GM20000 (cell line): ENCODE measurements at regions not wholly inside any gene's neighbourhood (a gene's known extent, or its start where the extent isn't known, plus 50 kb on each side); places are given as distances from the start of the nearest gene placed in this dataset.
"Not testable (repeated sequence)": the region's sequence is repeated elsewhere in the genome, so short reads cannot be mapped to it uniquely, and the experiment has no call there.

Source experiments
- DNase-seq: peaks from one replicate; pipeline ENCODE4 v3.0.0; 2012; ENCODE audit warnings: low spot score
- CTCF ChIP-seq: IDR thresholded peaks from 2 replicates; pipeline ENCODE4 v1.5.1; 2012; ENCODE audit warnings: mild to moderate bottlenecking, control low read depth; ENCODE audit errors: extremely low read depth, missing control alignments

GRCh38 chr17:6259899-6260298, 175.0 kb downstream of the AIPL1 start:
- DNase-seq, result no peak
- TF ChIP-seq CTCF, result no peak

DNA sequence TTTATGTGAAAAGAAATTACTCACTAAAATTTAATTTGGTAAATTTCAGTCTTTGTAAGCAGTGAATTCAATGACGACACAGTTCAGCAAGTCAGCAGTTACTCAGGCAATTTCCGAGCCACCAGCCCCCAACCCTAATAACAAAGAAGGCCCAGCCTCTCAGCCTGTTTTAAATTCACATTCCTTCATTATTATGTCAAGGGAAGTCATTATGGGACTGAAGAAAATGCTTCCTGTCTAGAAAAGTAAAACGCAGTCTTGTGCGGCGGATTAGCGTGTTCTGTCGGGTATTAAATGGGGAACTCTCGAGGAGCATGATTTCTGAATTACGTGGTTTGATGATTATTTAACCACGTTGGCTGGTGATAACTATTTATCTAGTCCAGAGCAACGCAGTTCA, 177.6 kb downstream of the AIPL1 start:
- no peak for TF ChIP-seq CTCF

GRCh38 chr17:6255322-6255721, 179.6 kb downstream of the AIPL1 start:
- DNase-seq, result no peak
- no peak for TF ChIP-seq CTCF

More for the DNA sequence above, 177.6 kb downstream of the AIPL1 start:
- DNase-seq, result no peak

DNA sequence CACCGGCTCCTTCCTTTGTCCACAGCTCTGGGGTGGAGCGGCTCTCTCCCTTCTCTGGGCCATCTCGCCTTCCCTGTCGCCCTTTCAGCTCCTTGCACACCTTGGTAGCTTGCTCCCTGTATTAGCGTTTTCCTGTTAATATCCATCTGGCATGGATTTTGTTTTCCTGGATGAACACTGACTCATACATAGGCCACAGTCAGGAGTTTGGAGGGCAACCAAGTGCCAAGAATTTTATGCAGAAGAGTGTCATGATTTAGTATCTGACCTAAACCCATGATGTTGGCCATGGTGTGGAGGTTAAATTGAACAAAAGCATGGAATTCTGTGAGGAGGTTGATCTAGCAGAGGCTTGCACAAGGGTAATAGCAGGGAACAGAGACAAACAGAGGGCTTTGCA, 180.9 kb downstream of the AIPL1 start:
- no peak for DNase-seq
- TF ChIP-seq CTCF, result no peak

DNA sequence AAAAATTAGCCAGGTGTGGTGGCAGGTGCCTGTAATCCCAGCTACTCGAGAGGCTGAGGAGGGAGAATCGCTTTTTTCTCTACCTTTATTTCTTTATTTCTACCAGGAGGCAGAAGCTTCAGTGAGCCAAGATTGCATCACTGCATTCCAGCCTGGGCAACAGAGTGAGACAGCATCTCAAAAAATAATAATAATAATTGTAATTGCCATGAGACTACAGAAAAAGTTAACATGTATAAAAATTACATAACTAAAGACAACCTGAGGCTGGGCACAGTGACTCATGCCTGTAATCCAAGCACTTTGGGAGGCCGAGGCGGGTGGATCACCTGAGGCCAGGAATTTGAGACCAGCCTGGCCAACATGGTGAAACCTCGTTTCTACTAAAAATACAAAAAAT, 181.5 kb downstream of the WSCD1 start:
- not testable (repeated sequence) for DNase-seq

DNA sequence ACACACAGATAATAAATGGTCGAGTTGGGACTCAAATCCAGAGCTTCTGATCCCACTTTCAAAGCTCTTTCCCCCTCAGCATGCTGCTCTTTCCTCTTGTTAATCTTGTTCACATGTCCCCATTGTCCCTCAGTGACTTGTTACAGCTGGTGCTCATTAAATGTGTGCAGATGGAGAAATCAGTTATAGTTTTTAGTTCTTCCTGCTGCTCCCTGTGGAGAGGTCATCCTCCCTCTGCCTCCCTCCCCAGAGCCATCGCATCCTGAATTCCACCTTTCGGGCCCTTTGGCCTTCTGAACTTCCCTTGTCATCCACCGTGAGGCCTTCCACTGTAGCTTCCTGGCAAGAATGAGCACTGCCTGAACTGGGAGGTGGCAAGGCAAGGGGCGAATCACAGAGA, 179.6 kb downstream of the WSCD1 start:
- TF ChIP-seq CTCF, result no peak
- no peak for DNase-seq

DNA sequence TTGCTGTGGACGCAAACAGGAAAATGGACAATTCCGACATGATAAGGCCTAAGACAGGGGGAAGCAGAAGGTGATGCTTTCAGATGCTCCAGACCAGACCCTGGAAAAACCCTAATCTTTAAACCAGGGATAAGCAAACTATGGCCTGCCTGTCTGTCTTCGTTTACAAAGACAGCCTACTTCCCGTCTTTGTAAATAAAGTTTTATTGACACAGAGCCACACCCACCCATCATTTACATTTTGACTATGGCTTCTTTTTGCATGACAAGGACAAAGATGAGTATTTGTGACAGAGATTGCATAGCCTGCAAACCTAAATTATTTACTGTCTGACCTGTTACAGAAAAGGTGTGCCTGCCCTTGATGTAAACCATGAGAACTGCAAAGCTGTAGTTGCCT, 177.9 kb downstream of the WSCD1 start:
- TF ChIP-seq CTCF, result no peak
- no peak for DNase-seq

- no peak for TF ChIP-seq CTCF
- no peak for DNase-seq
Measured at GRCh38 chr17:6245301-6246177, 175.4 kb downstream of the WSCD1 start.
